ENCODE measurements at regions not wholly inside any gene's neighbourhood (a gene's known extent, or its start where the extent isn't known, plus 50 kb on each side); places are given as distances from the start of the nearest gene placed in this dataset.
"Not testable (repeated sequence)": the region's sequence is repeated elsewhere in the genome, so short reads cannot be mapped to it uniquely, and the experiment has no call there.

- no peak for DNase-seq (ENCODE audit: low spot score)
Observed at GRCh38 chr6:28768187-28768913, 155.4 kb downstream of the TRIM27 start.

GRCh38 chr6:28769626-28770402 lies 154.0 kb downstream of the TRIM27 start:
- DNase-seq (ENCODE audit: low spot score), result no peak

- DNase-seq (ENCODE audit: low spot score), result no peak
Observed at GRCh38 chr6:28770732-28771131, 153.1 kb downstream of the TRIM27 start.

- no peak for DNase-seq (ENCODE audit: low spot score)
Observed at GRCh38 chr6:28771401-28772267, 152.2 kb downstream of the TRIM27 start.

- DNase-seq (ENCODE audit: low spot score), result no peak
Observed at GRCh38 chr6:28772480-28773381, 151.1 kb downstream of the TRIM27 start.

GRCh38 chr6:28774292-28775051 lies 149.3 kb downstream of the TRIM27 start:
- no peak for DNase-seq (ENCODE audit: low spot score)

GRCh38 chr6:28775052-28775376 lies 148.8 kb downstream of the TRIM27 start:
- DNase-seq (ENCODE audit: low spot score), result no peak

GRCh38 chr6:28775405-28776129 lies 148.2 kb downstream of the TRIM27 start:
- DNase-seq (ENCODE audit: low spot score), result no peak

- DNase-seq (ENCODE audit: low spot score), result no peak
Observed at GRCh38 chr6:28776269-28777146, 147.3 kb downstream of the TRIM27 start.

GRCh38 chr6:28777147-28777461 lies 146.7 kb downstream of the TRIM27 start:
- no peak for DNase-seq (ENCODE audit: low spot score)

GRCh38 chr6:28782113-28782673 lies 141.6 kb downstream of the TRIM27 start:
- no peak for DNase-seq (ENCODE audit: low spot score)

GRCh38 chr6:28785962-28786679 lies 137.7 kb downstream of the TRIM27 start:
- no peak for DNase-seq (ENCODE audit: low spot score)

GRCh38 chr6:28789553-28790083 lies 134.2 kb downstream of the TRIM27 start:
- no peak for DNase-seq (ENCODE audit: low spot score)

GRCh38 chr6:28791002-28791383 lies 132.8 kb downstream of the TRIM27 start:
- no peak for DNase-seq (ENCODE audit: low spot score)

GRCh38 chr6:28794175-28795002 lies 129.4 kb downstream of the TRIM27 start:
- DNase-seq (ENCODE audit: low spot score), result no peak

GRCh38 chr6:28800647-28801046 lies 123.1 kb downstream of the TRIM27 start:
- DNase-seq (ENCODE audit: low spot score), result not testable (repeated sequence)
